Urothelium cell line (cell line): ENCODE measurements at regions not wholly inside any gene's neighbourhood (a gene's known extent, or its start where the extent isn't known, plus 50 kb on each side); places are given as distances from the start of the nearest gene placed in this dataset.
"Not testable (repeated sequence)": the region's sequence is repeated elsewhere in the genome, so short reads cannot be mapped to it uniquely, and the experiment has no call there.

Experiments
- DNase-seq: peaks from one replicate; pipeline ENCODE4 v3.0.0; 2011; ENCODE audit warnings: low spot score, mixed read lengths
- FAIRE-seq: peaks from 2 replicates; lab custom pipeline; 2011; peaks lifted over from hg19 to GRCh38; lab: Jason Lieb, UNC

GRCh38 chr2:226483745-226484619 lies 315.6 kb downstream of the IRS1 start:
- no peak for FAIRE-seq
- DNase-seq = peak; percentile 31

- DNase-seq (no peak), FAIRE-seq (no peak)
These were observed 316.5 kb downstream of the IRS1 start for GRCh38 chr2:226483143-226483542.

- DNase-seq (peak; percentile 84), FAIRE-seq (peak; percentile 79)
These were observed 321.4 kb downstream of the IRS1 start for GRCh38 chr2:226478109-226478809.

- no peak for FAIRE-seq
- DNase-seq = no peak
These were observed 322.2 kb downstream of the IRS1 start for GRCh38 chr2:226477221-226478108.

GRCh38 chr2:226475650-226476049 lies 324.0 kb downstream of the IRS1 start:
- peak; percentile 49 for DNase-seq
- no peak for FAIRE-seq

GRCh38 chr2:226474131-226474530 lies 325.5 kb downstream of the IRS1 start:
- DNase-seq (no peak), FAIRE-seq (no peak)

GRCh38 chr2:226471987-226472470 lies 327.6 kb downstream of the IRS1 start:
- DNase-seq = no peak
- FAIRE-seq = no peak

- no peak for FAIRE-seq
- no peak for DNase-seq
These were observed 332.0 kb downstream of the IRS1 start for GRCh38 chr2:226467633-226468032.

GRCh38 chr2:226467221-226467620 lies 332.4 kb downstream of the IRS1 start:
- FAIRE-seq = no peak
- DNase-seq = no peak

- FAIRE-seq (no peak), DNase-seq (no peak)
These were observed 333.0 kb downstream of the IRS1 start for GRCh38 chr2:226466589-226466988.

- no peak for FAIRE-seq
- no peak for DNase-seq
These were observed 333.5 kb downstream of the IRS1 start for GRCh38 chr2:226466124-226466523.

GRCh38 chr2:226464380-226464779 lies 335.2 kb downstream of the IRS1 start:
- DNase-seq (no peak), FAIRE-seq (no peak)

GRCh38 chr2:226463154-226463553 lies 336.5 kb downstream of the IRS1 start:
- FAIRE-seq = no peak
- no peak for DNase-seq

- no peak for FAIRE-seq
- DNase-seq = no peak
These were observed 337.6 kb downstream of the IRS1 start for GRCh38 chr2:226461981-226462380.

- not testable (repeated sequence) for FAIRE-seq, DNase-seq
These were observed 343.5 kb downstream of the IRS1 start for GRCh38 chr2:226456144-226456543.

GRCh38 chr2:226452768-226453167 lies 346.9 kb downstream of the IRS1 start:
- DNase-seq (no peak), FAIRE-seq (no peak)

- FAIRE-seq (no peak), DNase-seq (no peak)
These were observed 348.1 kb downstream of the IRS1 start for GRCh38 chr2:226451486-226451885.

- DNase-seq (no peak), FAIRE-seq (no peak)
These were observed 349.5 kb downstream of the IRS1 start for GRCh38 chr2:226450141-226450540.

GRCh38 chr2:226447338-226448300 lies 352.0 kb downstream of the IRS1 start:
- DNase-seq = peak; percentile 79
- FAIRE-seq = peak; percentile 80
